ENCODE measurements at regions not wholly inside any gene's neighbourhood (a gene's known extent, or its start where the extent isn't known, plus 50 kb on each side); places are given as distances from the start of the nearest gene placed in this dataset.

- Histone ChIP-seq H3K4me1 (ENCODE audit: control insufficient read depth, insufficient read depth, low read length) (no peaks in the 10 kb centered on the region), H3K9me3 (ENCODE audit: control insufficient read depth, low read depth, low read length) (no peaks in the 10 kb centered on the region), H3K4me3 (ENCODE audit: low read length) (no peak overlapping the region), H3K36me3 (ENCODE audit: control insufficient read depth, insufficient read depth, low read length) (no peaks in the 10 kb centered on the region), H3K27me3 (ENCODE audit: control insufficient read depth, insufficient read depth, low read length) (no peaks in the 10 kb centered on the region), H3K27ac (ENCODE audit: low read length) (no peak overlapping the region)
- no peak for DNase-seq
- no CpG with 5 or more reads among the region's 1 CpG for WGBS (ENCODE audit: insufficient coverage, low lambda C conversion rate)
Measured at GRCh38 chr3:106372806-106373190, 504.0 kb upstream of the CBLB start.

GRCh38 chr3:106376016-106376570 is 507.3 kb upstream of the CBLB start:
- H3K27me3 ChIP-seq (ENCODE audit: control insufficient read depth, insufficient read depth, low read length), result no peaks in the 10 kb centered on the region
- H3K4me1 ChIP-seq (ENCODE audit: control insufficient read depth, insufficient read depth, low read length), result no peaks in the 10 kb centered on the region
- no peak overlapping the region for H3K4me3 ChIP-seq (ENCODE audit: low read length)
- WGBS (ENCODE audit: insufficient coverage, low lambda C conversion rate), result no CpG with 5 or more reads among the region's 5 CpGs
- DNase-seq, result no peak
- H3K27ac ChIP-seq (ENCODE audit: low read length), result no peak overlapping the region
- no peaks in the 10 kb centered on the region for H3K9me3 ChIP-seq (ENCODE audit: control insufficient read depth, low read depth, low read length)
- H3K36me3 ChIP-seq (ENCODE audit: control insufficient read depth, insufficient read depth, low read length), result no peaks in the 10 kb centered on the region

GRCh38 chr3:106379251-106379750 is 510.5 kb upstream of the CBLB start:
- no peaks in the 10 kb centered on the region for H3K36me3 ChIP-seq (ENCODE audit: control insufficient read depth, insufficient read depth, low read length)
- 100% methylated on average over 2 of the region's 6 CpGs for WGBS (ENCODE audit: insufficient coverage, low lambda C conversion rate)
- H3K27me3 ChIP-seq (ENCODE audit: control insufficient read depth, insufficient read depth, low read length), result no peaks in the 10 kb centered on the region
- H3K4me1 ChIP-seq (ENCODE audit: control insufficient read depth, insufficient read depth, low read length), result no peaks in the 10 kb centered on the region
- no peak overlapping the region for H3K27ac ChIP-seq (ENCODE audit: low read length)
- no peak for DNase-seq
- H3K9me3 ChIP-seq (ENCODE audit: control insufficient read depth, low read depth, low read length), result no peaks in the 10 kb centered on the region
- no peak overlapping the region for H3K4me3 ChIP-seq (ENCODE audit: low read length)

DNA sequence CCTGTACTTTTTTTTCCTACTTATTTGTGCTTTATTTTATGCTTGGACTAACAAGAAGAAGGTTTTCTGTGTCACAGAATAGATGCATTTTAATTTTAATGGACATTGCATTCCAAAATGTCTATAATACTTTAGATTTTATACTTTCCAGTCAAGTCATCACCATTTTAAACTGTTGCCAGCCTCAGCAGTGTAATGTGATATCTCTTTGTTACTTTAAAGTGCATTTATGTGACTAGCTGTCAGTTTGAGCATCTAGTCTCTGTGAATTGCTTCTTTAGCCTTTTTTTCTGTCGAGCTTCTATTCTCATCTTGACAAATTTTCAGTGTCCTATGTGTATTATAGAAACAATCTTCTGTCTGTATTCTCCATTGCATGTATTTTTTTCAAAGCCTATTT is 511.4 kb upstream of the CBLB start:
- Histone ChIP-seq H3K27me3 (ENCODE audit: control insufficient read depth, insufficient read depth, low read length) (no peaks in the 10 kb centered on the region), H3K4me1 (ENCODE audit: control insufficient read depth, insufficient read depth, low read length) (no peaks in the 10 kb centered on the region), H3K4me3 (ENCODE audit: low read length) (no peak overlapping the region), H3K9me3 (ENCODE audit: control insufficient read depth, low read depth, low read length) (no peaks in the 10 kb centered on the region), H3K27ac (ENCODE audit: low read length) (no peak overlapping the region), H3K36me3 (ENCODE audit: control insufficient read depth, insufficient read depth, low read length) (no peaks in the 10 kb centered on the region)
- WGBS (ENCODE audit: insufficient coverage, low lambda C conversion rate), result 44% methylated on average over 1 of the region's 1 CpG
- DNase-seq, result no peak

DNA sequence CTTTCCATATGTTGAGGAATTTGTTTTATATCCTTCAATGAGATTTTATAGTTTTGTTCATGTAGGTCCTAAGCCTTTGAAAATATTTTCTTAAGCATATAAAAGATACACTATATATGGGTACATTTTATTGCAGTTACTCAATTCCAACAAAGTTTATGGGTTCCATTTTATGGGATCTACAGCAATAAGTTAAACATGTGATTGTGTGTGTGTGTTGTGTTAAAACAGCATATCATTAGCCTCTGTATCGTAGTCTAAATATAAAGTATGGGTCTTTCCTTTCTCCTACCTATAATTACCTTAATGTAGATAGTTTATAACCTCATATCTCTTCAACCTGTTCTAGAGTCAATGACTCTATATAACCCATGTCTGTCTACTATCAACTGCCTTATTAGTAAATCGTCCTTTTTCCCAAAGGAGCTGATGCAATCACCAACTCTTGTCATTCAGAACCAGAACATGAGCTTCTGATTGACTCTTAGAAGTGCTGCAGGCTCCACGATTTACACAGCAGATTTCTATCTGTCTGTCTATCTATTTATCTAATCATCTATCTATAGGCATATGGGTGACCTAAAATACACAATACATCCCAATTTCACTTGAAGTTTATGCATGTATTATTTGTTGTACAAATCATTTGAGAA is 512.6 kb upstream of the CBLB start:
- no peaks in the 10 kb centered on the region for H3K27me3 ChIP-seq (ENCODE audit: control insufficient read depth, insufficient read depth, low read length)
- H3K9me3 ChIP-seq (ENCODE audit: control insufficient read depth, low read depth, low read length), result no peaks in the 10 kb centered on the region
- no CpG with 5 or more reads among the region's 3 CpGs for WGBS (ENCODE audit: insufficient coverage, low lambda C conversion rate)
- no peak overlapping the region for H3K27ac ChIP-seq (ENCODE audit: low read length)
- peak; percentile 19 to 54 for DNase-seq
- no peaks in the 10 kb centered on the region for H3K36me3 ChIP-seq (ENCODE audit: control insufficient read depth, insufficient read depth, low read length)
- H3K4me1 ChIP-seq (ENCODE audit: control insufficient read depth, insufficient read depth, low read length), result no peaks in the 10 kb centered on the region
- no peak overlapping the region for H3K4me3 ChIP-seq (ENCODE audit: low read length)

DNA sequence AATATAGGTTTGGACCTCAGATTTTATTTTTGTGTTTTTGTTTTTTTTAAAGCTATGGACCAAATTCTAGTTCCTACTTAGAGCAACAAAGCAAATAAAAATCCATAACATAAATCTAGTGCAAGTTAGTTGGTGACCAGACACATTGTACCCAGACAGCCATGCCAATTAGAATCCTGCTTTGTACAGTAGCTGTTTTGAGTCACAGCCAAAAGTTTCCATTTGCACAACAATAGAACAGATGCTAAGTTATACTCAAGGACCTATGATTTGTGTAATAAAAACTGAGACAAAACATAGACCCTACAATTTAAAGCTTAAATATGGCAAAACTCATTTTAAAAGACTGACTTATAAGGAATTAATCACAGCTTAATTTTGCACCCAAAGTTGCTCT is 513.1 kb upstream of the CBLB start:
- Histone ChIP-seq H3K27me3 (ENCODE audit: control insufficient read depth, insufficient read depth, low read length) (no peaks in the 10 kb centered on the region), H3K27ac (ENCODE audit: low read length) (no peak overlapping the region), H3K36me3 (ENCODE audit: control insufficient read depth, insufficient read depth, low read length) (no peaks in the 10 kb centered on the region), H3K4me1 (ENCODE audit: control insufficient read depth, insufficient read depth, low read length) (no peaks in the 10 kb centered on the region), H3K9me3 (ENCODE audit: control insufficient read depth, low read depth, low read length) (no peaks in the 10 kb centered on the region), H3K4me3 (ENCODE audit: low read length) (no peak overlapping the region)
- no peak for DNase-seq

GRCh38 chr3:106386050-106386449 is 517.2 kb upstream of the CBLB start:
- no peaks in the 10 kb centered on the region for H3K36me3 ChIP-seq (ENCODE audit: control insufficient read depth, insufficient read depth, low read length)
- H3K9me3 ChIP-seq (ENCODE audit: control insufficient read depth, low read depth, low read length), result no peaks in the 10 kb centered on the region
- H3K27ac ChIP-seq (ENCODE audit: low read length), result no peak overlapping the region
- H3K27me3 ChIP-seq (ENCODE audit: control insufficient read depth, insufficient read depth, low read length), result no peaks in the 10 kb centered on the region
- H3K4me1 ChIP-seq (ENCODE audit: control insufficient read depth, insufficient read depth, low read length), result no peaks in the 10 kb centered on the region
- DNase-seq, result no peak
- H3K4me3 ChIP-seq (ENCODE audit: low read length), result no peak overlapping the region
- WGBS (ENCODE audit: insufficient coverage, low lambda C conversion rate), result no CpG with 5 or more reads among the region's 3 CpGs

DNA sequence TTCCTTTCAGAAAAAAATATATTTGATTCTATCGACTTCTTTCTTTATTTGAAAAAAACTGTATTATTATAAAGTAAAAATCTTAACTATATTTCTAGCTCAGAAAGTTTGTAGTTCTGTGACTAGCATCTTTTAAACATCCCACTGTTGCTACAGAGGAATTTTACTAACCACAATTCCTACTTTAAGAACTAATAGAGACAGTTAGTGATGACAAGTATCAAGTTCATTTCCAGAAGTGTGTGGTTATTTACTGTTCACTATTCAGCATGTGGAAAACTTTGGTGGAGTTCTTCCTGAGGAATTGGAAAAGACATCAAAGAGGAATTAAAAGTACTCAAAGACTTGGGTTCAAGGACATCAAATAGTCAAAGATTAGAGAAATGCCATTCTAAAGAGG is 524.1 kb upstream of the CBLB start:
- no peak overlapping the region for H3K4me3 ChIP-seq (ENCODE audit: low read length)
- H3K4me1 ChIP-seq (ENCODE audit: control insufficient read depth, insufficient read depth, low read length), result no peaks in the 10 kb centered on the region
- DNase-seq, result no peak
- H3K9me3 ChIP-seq (ENCODE audit: control insufficient read depth, low read depth, low read length), result no peaks in the 10 kb centered on the region
- no peak overlapping the region for H3K27ac ChIP-seq (ENCODE audit: low read length)
- WGBS (ENCODE audit: insufficient coverage, low lambda C conversion rate), result 80% methylated on average over 1 of the region's 1 CpG
- no peaks in the 10 kb centered on the region for H3K36me3 ChIP-seq (ENCODE audit: control insufficient read depth, insufficient read depth, low read length)
- H3K27me3 ChIP-seq (ENCODE audit: control insufficient read depth, insufficient read depth, low read length), result no peaks in the 10 kb centered on the region

DNA sequence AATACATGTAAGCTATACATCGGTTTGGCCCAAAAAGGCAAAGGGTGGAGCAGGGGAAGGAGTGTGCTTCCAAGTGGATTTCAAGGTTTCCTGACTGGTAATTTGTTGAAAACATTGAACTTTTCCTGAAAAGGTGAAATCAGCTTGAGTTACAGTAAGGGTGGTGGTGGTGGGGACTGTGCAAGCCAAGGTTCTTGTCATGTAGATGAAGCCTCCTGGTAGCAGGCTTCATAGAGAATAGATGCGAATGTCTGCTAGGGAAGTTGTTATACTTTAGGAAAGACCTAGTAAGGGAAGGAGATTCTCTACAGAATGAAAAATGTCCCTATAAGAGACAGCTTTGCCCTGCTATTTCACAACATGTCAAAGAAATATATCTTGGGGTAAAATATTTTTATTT is 528.2 kb upstream of the CBLB start:
- H3K4me3 ChIP-seq (ENCODE audit: low read length), result no peak overlapping the region

DNA sequence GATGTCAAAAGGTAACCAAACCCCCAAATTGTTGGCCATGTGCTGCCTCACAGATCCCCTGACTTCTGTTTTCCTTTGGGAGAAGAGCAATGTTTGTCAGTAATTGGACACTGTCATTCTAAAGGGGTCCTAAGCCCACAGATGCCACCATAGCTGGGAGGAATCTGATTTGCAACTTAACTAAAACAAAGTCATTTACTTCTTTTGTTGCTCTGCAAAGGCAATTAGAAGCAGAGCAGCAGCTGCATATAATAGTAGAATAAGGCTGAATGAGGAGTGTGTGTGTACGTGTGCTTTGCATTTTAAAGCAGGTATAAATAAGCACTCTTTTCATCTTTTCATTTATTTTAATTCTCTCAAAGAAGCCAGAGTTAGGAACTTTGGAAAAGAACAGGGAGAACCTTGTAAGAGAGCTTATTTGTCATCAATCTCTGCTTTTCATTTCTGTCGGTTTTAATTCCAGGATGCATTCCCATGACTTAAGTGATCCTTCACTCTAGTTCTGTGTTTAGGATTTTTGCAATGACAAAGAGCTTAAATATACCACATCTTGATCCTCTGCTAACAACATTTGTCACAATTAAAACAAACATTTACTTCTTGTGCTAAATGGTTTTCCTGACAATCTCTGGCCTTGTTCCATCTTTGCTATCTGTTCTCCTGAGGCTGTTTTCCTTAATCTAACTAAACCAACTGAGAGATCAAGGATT is 530.2 kb upstream of the CBLB start:
- WGBS (ENCODE audit: insufficient coverage, low lambda C conversion rate), result 25% methylated on average over 1 of the region's 2 CpGs

More for the DNA sequence above, 528.2 kb upstream of the CBLB start:
- no peaks in the 10 kb centered on the region for H3K9me3 ChIP-seq (ENCODE audit: control insufficient read depth, low read depth, low read length)
- DNase-seq, result no peak
- no peaks in the 10 kb centered on the region for H3K4me1 ChIP-seq (ENCODE audit: control insufficient read depth, insufficient read depth, low read length)
- H3K27me3 ChIP-seq (ENCODE audit: control insufficient read depth, insufficient read depth, low read length), result no peaks in the 10 kb centered on the region
- H3K36me3 ChIP-seq (ENCODE audit: control insufficient read depth, insufficient read depth, low read length), result no peaks in the 10 kb centered on the region
- WGBS (ENCODE audit: insufficient coverage, low lambda C conversion rate), result 100% methylated on average over 1 of the region's 2 CpGs
- no peak overlapping the region for H3K27ac ChIP-seq (ENCODE audit: low read length)

More for the DNA sequence above, 530.2 kb upstream of the CBLB start:
- no peak for DNase-seq
- Histone ChIP-seq H3K4me1 (ENCODE audit: control insufficient read depth, insufficient read depth, low read length) (no peaks in the 10 kb centered on the region), H3K27me3 (ENCODE audit: control insufficient read depth, insufficient read depth, low read length) (no peaks in the 10 kb centered on the region), H3K4me3 (ENCODE audit: low read length) (no peak overlapping the region), H3K27ac (ENCODE audit: low read length) (no peak overlapping the region), H3K36me3 (ENCODE audit: control insufficient read depth, insufficient read depth, low read length) (no peaks in the 10 kb centered on the region), H3K9me3 (ENCODE audit: control insufficient read depth, low read depth, low read length) (no peaks in the 10 kb centered on the region)
